22Rv1 (cell line): ENCODE measurements at regions not wholly inside any gene's neighbourhood (a gene's known extent, or its start where the extent isn't known, plus 50 kb on each side); places are given as distances from the start of the nearest gene placed in this dataset.

Experiments
- H3K27ac ChIP-seq: fragments of 450-650 bp; 2 replicates; pipeline ENCODE4 v1.5.1; 2017
- CTCF ChIP-seq: fragments of 450-650 bp; IDR thresholded peaks from 2 replicates; pipeline ENCODE4 v1.5.1; 2017; ENCODE audit warnings: mild to moderate bottlenecking
- ZFX ChIP-seq: fragments of 450-650 bp; IDR thresholded peaks from 2 replicates; pipeline ENCODE4 v1.6.1; 2017; ENCODE audit warnings: antibody characterized with exemption, borderline replicate concordance

GRCh38 chr5:106152569-106152968 lies 1518.2 kb downstream of the EFNA5 start:
- H3K27ac ChIP-seq = no peak overlapping the region
- TF ChIP-seq CTCF = no peak
- TF ChIP-seq ZFX = no peak

GRCh38 chr5:106142116-106142515 lies 1528.6 kb downstream of the EFNA5 start:
- no peak overlapping the region for H3K27ac ChIP-seq
- TF ChIP-seq CTCF (no peak), ZFX (no peak)

GRCh38 chr5:106140101-106140500 lies 1530.6 kb downstream of the EFNA5 start:
- no peak for TF ChIP-seq ZFX
- TF ChIP-seq CTCF = no peak

GRCh38 chr5:106136061-106136460 lies 1534.7 kb downstream of the EFNA5 start:
- H3K27ac ChIP-seq = no peak overlapping the region
- TF ChIP-seq CTCF = no peak
- TF ChIP-seq ZFX = no peak

More at GRCh38 chr5:106140101-106140500, 1530.6 kb downstream of the EFNA5 start:
- no peak overlapping the region for H3K27ac ChIP-seq

GRCh38 chr5:106135473-106135872 lies 1535.3 kb downstream of the EFNA5 start:
- TF ChIP-seq CTCF = no peak
- TF ChIP-seq ZFX = no peak
- no peak overlapping the region for H3K27ac ChIP-seq

- TF ChIP-seq CTCF = no peak
- no peak for TF ChIP-seq ZFX
- no peak overlapping the region for H3K27ac ChIP-seq
Observed at GRCh38 chr5:106134549-106134948, 1536.2 kb downstream of the EFNA5 start.

GRCh38 chr5:106127985-106128384 lies 1542.8 kb downstream of the EFNA5 start:
- no peak overlapping the region for H3K27ac ChIP-seq
- no peak for TF ChIP-seq CTCF
- TF ChIP-seq ZFX = no peak
